ENCODE measurements at regions not wholly inside any gene's neighbourhood (a gene's known extent, or its start where the extent isn't known, plus 50 kb on each side); places are given as distances from the start of the nearest gene placed in this dataset.

- TF ChIP-seq CTCF (IDR thresholded peaks at IDR 0.05) (no peak), POLR2AphosphoS5 (IDR thresholded peaks at IDR 0.05) (no peak)
Observed at GRCh38 chr22:47259049-47259448, 496.6 kb downstream of the TBC1D22A start.
